GM12891 (cell line): ENCODE measurements at regions not wholly inside any gene's neighbourhood (a gene's known extent, or its start where the extent isn't known, plus 50 kb on each side); places are given as distances from the start of the nearest gene placed in this dataset.

Source experiments
- PAX5 ChIP-seq: IDR thresholded peaks from 2 replicates; pipeline ENCODE4 v1.6.1; 2011; ENCODE audit warnings: low read length, moderate library complexity, mild to moderate bottlenecking; ENCODE audit not compliant: insufficient read depth, severe bottlenecking
- POLR2A ChIP-seq: IDR thresholded peaks from 2 replicates; pipeline ENCODE4 v1.6.1; 2011; ENCODE audit warnings: low read depth, low read length, control low read depth
- POLR2AphosphoS5 ChIP-seq: IDR thresholded peaks from 2 replicates; pipeline ENCODE4 v1.6.1; 2011; ENCODE audit warnings: low read depth, low read length, control low read depth
- POU2F2 ChIP-seq: IDR thresholded peaks from 2 replicates; pipeline ENCODE4 v1.6.1; 2011; ENCODE audit warnings: low read depth, mild to moderate bottlenecking, control low read depth, low read length, moderate library complexity
- SPI1 ChIP-seq: IDR thresholded peaks from 2 replicates; pipeline ENCODE4 v1.6.1; 2011; ENCODE audit warnings: low read depth, low read length, control low read depth
- TAF1 ChIP-seq: IDR thresholded peaks from 2 replicates; pipeline ENCODE4 v1.6.1; 2011; ENCODE audit warnings: low read depth, low read length, control low read depth

- TF ChIP-seq POLR2A (no peak), TAF1 (no peak), SPI1 (no peak), POLR2AphosphoS5 (no peak), PAX5 (no peak), POU2F2 (no peak)
These were observed 568.5 kb downstream of the CCSER2 start for GRCh38 chr10:84896909-84897308.
